Hepatic stellate cell (primary cell): ENCODE measurements at regions not wholly inside any gene's neighbourhood (a gene's known extent, or its start where the extent isn't known, plus 50 kb on each side); places are given as distances from the start of the nearest gene placed in this dataset.
"Not testable (repeated sequence)": the region's sequence is repeated elsewhere in the genome, so short reads cannot be mapped to it uniquely, and the experiment has no call there.

Experiments used
- DNase-seq: peaks from one replicate; pipeline ENCODE4 v3.0.0; 2011; ENCODE audit warnings: low spot score

GRCh38 chr2:129918604-129919003, 60.9 kb upstream of the RAB6C start:
- no peak for DNase-seq

GRCh38 chr2:129922571-129923264, 56.7 kb upstream of the RAB6C start:
- DNase-seq = no peak

GRCh38 chr2:129923265-129924091, 56.0 kb upstream of the RAB6C start:
- no peak for DNase-seq

- DNase-seq = not testable (repeated sequence)
These were observed 55.4 kb upstream of the RAB6C start for GRCh38 chr2:129924115-129924514.

- DNase-seq = no peak
These were observed 54.1 kb upstream of the RAB6C start for GRCh38 chr2:129925381-129925780.

DNA sequence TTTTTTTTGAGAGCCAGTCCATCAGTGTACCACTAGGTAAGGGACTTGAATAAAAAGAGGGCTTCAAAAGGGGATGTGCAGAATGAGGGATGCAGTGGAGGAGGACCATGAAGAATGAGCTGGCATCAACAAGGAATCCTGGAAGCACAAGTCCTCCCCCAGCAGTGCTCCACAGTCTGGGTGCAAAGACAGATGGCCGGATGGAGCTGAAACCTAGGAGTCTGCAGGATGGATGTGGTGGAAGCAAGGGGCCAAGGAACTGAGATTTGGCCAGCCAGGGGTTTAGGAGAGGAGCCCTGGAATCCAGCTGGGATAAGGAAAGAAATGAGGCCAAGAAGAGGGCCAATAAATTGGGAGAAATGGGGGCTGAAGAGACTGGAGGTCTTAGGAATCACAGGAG, 51.8 kb upstream of the RAB6C start:
- no peak for DNase-seq

DNA sequence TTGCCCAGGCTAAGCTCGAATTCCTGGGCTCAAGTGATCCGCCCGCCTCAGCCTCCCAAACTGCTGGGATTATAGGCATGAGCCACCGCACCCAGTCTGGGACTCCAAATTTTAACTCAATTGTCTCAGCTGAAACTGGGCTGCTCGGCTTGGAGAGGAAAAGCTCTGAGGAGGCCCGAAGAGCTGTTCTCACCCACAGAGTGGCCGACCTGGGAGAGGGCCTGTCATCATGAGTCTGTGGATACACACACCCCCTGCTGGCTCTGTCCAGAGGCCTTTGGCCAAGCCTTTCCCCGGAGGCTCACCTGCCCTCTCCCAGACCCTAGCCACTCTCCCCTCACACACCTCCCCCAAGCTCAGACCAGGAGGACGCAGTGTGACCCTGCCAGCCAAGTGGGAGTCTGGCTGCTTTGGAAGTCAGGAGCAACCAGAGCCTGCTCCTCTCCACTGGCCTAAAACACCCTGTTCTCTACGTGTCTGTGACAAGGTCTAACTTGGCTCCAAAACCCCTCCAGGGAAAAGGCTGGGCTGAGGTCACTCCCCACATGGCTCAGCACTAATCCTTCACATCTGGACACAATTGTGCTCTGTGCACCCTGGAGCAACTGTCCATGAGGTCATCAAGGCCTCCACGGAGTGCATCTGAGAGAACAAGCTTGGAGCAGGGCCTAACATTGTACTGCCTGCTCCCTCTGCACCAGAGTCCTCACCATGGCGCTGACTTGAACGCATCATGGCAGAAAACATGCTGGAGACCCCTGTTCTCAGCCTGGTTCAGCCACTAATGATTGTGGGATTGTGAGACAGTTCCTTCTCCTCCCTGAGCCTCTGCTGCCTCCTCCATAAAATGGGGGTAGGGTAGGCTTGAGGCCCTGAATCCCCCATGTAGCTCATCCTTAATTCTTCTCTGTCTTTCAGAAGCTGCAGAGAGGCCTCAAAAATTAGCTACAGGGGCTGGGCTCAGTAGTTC, 49.9 kb upstream of the RAB6C start:
- no peak for DNase-seq
